ENCODE measurements at regions not wholly inside any gene's neighbourhood (a gene's known extent, or its start where the extent isn't known, plus 50 kb on each side); places are given as distances from the start of the nearest gene placed in this dataset.

DNA sequence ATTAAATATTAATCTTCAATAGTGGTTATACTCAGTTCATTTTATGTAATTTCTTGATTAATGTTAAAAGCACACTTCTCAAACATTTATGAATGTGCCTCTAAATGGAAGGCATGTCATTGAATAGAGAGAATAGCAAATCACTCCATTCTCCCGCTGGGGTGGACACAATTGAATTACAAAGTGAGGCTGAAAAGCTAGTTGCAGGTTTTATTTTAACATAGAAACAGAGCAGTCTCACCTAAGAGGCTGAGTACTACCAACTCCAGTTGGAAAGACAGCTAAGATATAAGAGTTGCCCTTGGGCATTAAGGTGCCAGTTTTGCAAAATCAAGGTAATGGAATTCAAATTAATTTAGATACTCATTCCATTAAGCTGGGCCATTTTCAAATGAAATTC lies 147.2 kb downstream of the PCSK1 start:
- no peak for TF ChIP-seq CTCF (conservative IDR thresholded peaks at IDR 0.05; ENCODE audit: low read length)
- no peak for DNase-seq (ENCODE audit: low read depth)
- no peak overlapping the region for H3K4me3 ChIP-seq (ENCODE audit: low read length)

DNA sequence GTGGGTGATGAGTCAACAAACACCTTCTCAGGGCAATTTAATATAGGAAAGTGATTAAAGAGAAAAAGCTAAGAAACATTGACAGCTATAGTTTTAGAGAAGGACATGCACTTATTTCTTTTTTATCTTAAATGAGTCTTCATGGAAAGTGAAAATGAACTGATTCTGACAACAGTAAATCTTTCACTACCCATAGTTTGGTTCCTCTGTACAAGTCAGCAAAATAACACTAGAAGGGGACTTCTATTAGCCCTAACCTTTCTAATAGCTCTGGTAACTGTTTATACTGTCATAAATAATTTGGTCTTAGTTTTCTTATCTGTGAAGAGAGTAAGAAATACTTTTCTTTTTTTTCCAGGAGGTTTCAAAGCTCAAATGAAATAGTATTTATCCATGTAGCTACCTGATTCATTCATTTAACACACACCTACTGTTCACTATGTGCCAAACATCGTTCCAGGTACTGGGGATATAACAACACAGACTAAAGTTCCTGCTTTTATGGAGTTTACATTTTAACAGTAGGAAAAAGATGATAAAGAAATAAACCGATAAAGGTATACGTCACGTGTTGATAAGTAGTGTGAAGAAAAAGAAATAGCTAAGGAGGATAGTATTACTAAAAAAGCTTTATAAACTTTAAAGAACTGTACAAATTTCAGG lies 148.2 kb downstream of the PCSK1 start:
- TF ChIP-seq CTCF (conservative IDR thresholded peaks at IDR 0.05; ENCODE audit: low read length) = no peak
- no peak for DNase-seq (ENCODE audit: low read depth)
- no peak overlapping the region for H3K4me3 ChIP-seq (ENCODE audit: low read length)

DNA sequence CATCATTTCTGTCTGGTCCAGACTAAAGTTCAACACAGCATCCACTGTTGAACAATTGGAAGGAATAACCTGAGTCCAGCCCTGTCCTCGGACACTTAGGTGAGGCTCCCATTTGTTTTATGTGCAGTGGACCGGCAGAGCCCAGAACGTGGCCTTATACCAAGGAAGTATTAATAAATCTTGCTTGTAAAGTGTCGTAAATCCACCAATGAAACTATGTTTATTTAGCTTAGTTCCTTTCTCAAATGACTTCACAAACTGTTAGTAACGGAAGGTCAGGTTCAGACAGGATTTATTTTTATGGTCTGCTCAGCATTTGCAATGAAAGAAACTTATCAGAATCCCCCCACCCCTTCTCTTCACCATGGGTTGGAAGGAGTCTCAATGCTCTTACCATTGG lies 149.5 kb downstream of the PCSK1 start:
- DNase-seq (ENCODE audit: low read depth) = no peak
- no peak for TF ChIP-seq CTCF (conservative IDR thresholded peaks at IDR 0.05; ENCODE audit: low read length)
- H3K4me3 ChIP-seq (ENCODE audit: low read length) = no peak overlapping the region

DNA sequence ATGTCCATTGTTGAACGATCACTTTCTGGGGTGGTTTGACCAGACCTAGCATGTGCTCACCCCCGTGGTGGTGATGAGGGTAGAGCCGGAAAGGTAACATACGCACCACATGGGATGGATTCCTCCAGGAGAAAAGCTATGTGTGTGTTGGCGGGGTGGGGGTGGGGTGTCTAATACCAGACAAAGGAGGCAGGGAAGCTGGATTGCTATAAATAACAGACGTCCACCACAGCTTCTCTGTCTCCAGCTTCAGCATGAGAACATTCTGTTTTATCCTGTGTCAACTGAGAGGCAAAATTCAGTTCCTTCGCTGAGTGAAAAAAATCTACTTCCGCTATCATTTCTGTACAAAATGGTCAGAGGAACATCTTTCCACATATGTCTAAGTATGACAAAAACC lies 151.0 kb downstream of the PCSK1 start:
- no peak for DNase-seq (ENCODE audit: low read depth)
- no peak overlapping the region for H3K4me3 ChIP-seq (ENCODE audit: low read length)
- TF ChIP-seq CTCF (conservative IDR thresholded peaks at IDR 0.05; ENCODE audit: low read length) = no peak

- no peak overlapping the region for H3K4me3 ChIP-seq (ENCODE audit: low read length)
- TF ChIP-seq CTCF (conservative IDR thresholded peaks at IDR 0.05; ENCODE audit: low read length) = no peak
- DNase-seq (ENCODE audit: low read depth) = peak; percentile 60
Measured at GRCh38 chr5:96280946-96281393, 152.1 kb downstream of the PCSK1 start.

- peak; percentile 66 for DNase-seq (ENCODE audit: low read depth)
- TF ChIP-seq CTCF (conservative IDR thresholded peaks at IDR 0.05; ENCODE audit: low read length) = no peak
- no peak overlapping the region for H3K4me3 ChIP-seq (ENCODE audit: low read length)
Measured at GRCh38 chr5:96279801-96280542, 153.1 kb downstream of the PCSK1 start.

DNA sequence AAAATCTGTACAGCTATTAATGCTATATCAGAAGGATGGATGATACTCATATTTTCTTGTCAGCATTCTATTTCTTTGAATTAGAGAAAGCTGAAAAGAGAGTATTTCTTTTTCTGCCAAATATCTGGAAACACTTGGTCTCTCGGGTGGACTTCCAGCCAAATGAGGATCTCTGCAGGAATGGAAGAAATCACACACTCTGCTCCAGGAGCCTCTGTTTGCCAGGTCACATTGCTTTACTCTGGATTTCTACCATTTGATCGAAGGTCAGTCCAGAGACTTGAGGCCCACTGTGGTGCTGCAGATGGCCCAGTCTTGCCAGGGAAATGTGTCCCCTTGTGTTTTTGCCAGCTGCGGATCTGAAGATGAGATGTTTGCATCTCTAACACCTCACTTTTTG lies 154.1 kb downstream of the PCSK1 start:
- H3K4me3 ChIP-seq (ENCODE audit: low read length) = no peak overlapping the region
- no peak for TF ChIP-seq CTCF (conservative IDR thresholded peaks at IDR 0.05; ENCODE audit: low read length)
- no peak for DNase-seq (ENCODE audit: low read depth)

Measured in AG10803 (cell line).